ENCODE measurements at regions not wholly inside any gene's neighbourhood (a gene's known extent, or its start where the extent isn't known, plus 50 kb on each side); places are given as distances from the start of the nearest gene placed in this dataset.

GRCh38 chr7:138212314-138212713, 136.1 kb downstream of the AKR1D1 start:
- Histone ChIP-seq H3K4me3 (no peak overlapping the region), H3K9me3 (replicated peaks; ENCODE audit: control insufficient read depth, insufficient read depth, low read length) (peaks cover 2% of the 10 kb centered on the region; the same call in 1 of the 3 replicates), H3K36me3 (ENCODE audit: control insufficient read depth in 2 of 2, insufficient read depth in 2 of 2, low read length in 1 of 2) (no peaks in the 10 kb centered on the region), H3K27ac (ENCODE audit: control insufficient read depth, insufficient read depth) (no peak overlapping the region), H3K4me2 (ENCODE audit: control insufficient read depth, insufficient read depth) (no peak overlapping the region), H4K20me1 (ENCODE audit: control insufficient read depth, insufficient read depth) (no peaks in the 10 kb centered on the region), H3K79me2 (ENCODE audit: control insufficient read depth, insufficient read depth, low read length) (no peaks in the 10 kb centered on the region), H3K4me1 (ENCODE audit: control insufficient read depth, insufficient read depth, low read length) (no peaks in the 10 kb centered on the region), H3K9ac (ENCODE audit: control insufficient read depth, insufficient read depth, low read length) (no peak overlapping the region), H2AFZ (ENCODE audit: control insufficient read depth, low read depth, low read length) (no peak overlapping the region), H3K27me3 (replicated peaks in 1 of 2; ENCODE audit: control insufficient read depth in 2 of 2, insufficient read depth in 2 of 2, low read length in 1 of 2) (no peaks in the 10 kb centered on the region)
- POLR2A ChIA-PET, result no interaction called here
- FAIRE-seq (no peak), DNase-seq (ENCODE audit: low read depth, low spot score) (no peak), ATAC-seq (no peak)
- WGBS (ENCODE audit: insufficient coverage, insufficient replicate concordance, low lambda C conversion rate, missing lambda C conversion rate), result 3% methylated on average over 2 of the region's 2 CpGs
- CTCF ChIA-PET, result no interaction called here
- intact Hi-C loops (cut with micrococcal nuclease; ENCODE audit: unreplicated experiment), result no loop called here
- TF ChIP-seq EP300 (IDR thresholded peaks at IDR 0.05; ENCODE audit: borderline replicate concordance in 1 of 2, control insufficient read depth in 1 of 2, low read depth in 2 of 2, low read length in 2 of 2), result no peak
- no peak for TF ChIP-seq SMAD1 (IDR thresholded peaks at IDR 0.05; ENCODE audit: low read depth, partially characterized antibody)
- no peak for TF ChIP-seq IKZF2 (IDR thresholded peaks at IDR 0.05)
- no peak for TF ChIP-seq ZBTB4 (CRISPR knock-in tag; IDR thresholded peaks at IDR 0.05)
- TF ChIP-seq CEBPZ (IDR thresholded peaks at IDR 0.05; ENCODE audit: low read depth, low read length), result no peak
- no peak for TF ChIP-seq EZH2 (IDR thresholded peaks at IDR 0.05; ENCODE audit: borderline replicate concordance, control insufficient read depth, low read depth, low read length)
- no peak for TF ChIP-seq ZNF622 (IDR thresholded peaks at IDR 0.05)
- no peak for TF ChIP-seq POLR2AphosphoS5 (IDR thresholded peaks at IDR 0.05; ENCODE audit: low read length)
- TF ChIP-seq RCOR1 (conservative IDR thresholded peaks at IDR 0.05; ENCODE audit: low read depth, low read length), result no peak
- TF ChIP-seq NR2C2 (IDR thresholded peaks at IDR 0.05; ENCODE audit: borderline replicate concordance, control insufficient read depth, insufficient read length, low read depth), result no peak
- RAD21 ChIA-PET (ENCODE audit: unreplicated experiment), result interaction anchor here (0.9 to 1.3 kb wide), 2 partner anchors 11 to 15 kb away, joined by 3 read pairs; no protein-coding TSS in a partner anchor
- SMC1A ChIA-PET (ENCODE audit: uncharacterized antibody, unreplicated experiment), result no interaction called here
- BruUV-seq (replicated peaks), result no TSS peak
- in situ Hi-C loops (cut with MboI), result no loop called here
